Colon (tissue), 2 donors: ENCODE measurements at regions not wholly inside any gene's neighbourhood (a gene's known extent, or its start where the extent isn't known, plus 50 kb on each side); places are given as distances from the start of the nearest gene placed in this dataset.
"Not testable (repeated sequence)": the region's sequence is repeated elsewhere in the genome, so short reads cannot be mapped to it uniquely, and the experiment has no call there.

Experiments
- FAIRE-seq: peaks from 2 replicates; lab custom pipeline; 2012; peaks lifted over from hg19 to GRCh38; lab: Jason Lieb, UNC
- donor health status: control.
- donor health status: control.

DNA sequence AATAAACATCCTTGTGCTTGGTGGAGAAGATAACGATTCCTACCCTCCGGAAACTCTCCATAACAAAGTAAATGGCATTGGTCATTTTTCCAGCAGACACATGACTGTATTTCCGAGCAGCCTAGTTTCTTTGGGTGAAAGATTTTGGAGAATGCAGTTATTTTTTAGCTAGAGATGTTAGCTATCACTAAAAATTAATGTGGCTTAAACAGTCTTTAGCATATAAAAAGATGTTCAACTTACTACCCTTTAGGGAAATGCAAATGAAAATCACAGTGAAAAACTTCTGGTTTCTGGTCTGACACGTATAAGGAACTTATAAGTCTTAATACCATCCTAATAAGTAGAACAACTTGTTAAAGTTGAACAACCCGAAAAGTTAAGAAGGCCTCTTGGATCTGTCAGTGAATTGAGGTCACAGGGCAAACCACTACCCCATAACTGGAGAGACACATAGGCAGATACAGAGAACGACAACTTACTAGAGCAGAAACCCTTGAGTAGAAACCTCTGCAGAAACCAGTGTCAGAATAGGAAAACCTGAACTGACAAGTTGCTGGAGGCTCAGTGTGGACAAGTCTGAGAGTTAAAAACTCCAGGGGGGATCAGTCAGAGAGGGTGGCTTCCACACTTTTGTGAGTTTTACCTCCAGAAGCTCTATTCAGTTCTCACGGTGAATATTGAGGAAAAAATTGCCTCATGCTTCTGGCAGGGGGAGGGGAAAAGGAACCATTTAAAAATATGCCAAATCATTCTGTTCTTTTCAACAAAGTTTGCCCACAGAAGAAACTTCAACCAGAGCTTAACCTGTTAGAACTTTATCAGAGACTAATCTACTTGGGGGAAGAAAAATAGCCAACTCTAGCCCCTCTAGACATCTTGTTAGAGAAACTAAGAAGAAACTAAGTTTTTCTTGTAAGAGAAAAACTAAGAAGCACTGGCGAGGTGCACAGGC, 325.2 kb upstream of the RPS23 start:
- no peak for FAIRE-seq

GRCh38 chr5:82601861-82602260, 323.7 kb upstream of the RPS23 start:
- no peak for FAIRE-seq

DNA sequence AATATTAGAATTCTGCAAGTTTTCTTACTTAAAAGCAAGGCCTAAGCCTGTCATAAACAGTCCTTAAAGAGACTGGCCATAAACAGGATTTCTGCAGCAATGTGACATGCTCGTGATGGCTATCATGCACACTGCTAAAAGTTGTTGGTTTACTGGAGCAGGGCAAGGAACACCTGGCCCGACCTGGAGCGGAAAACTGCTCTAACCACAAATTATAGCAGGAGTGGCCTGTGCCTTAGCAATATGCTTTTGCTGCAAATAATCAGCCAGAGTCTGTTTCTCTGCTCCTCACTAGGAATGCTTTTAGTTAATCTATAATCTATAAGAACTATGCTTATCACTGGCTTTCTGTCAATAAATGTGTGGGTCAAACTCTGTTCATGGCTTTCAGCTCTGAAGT, 322.9 kb upstream of the RPS23 start:
- no peak for FAIRE-seq

- no peak for FAIRE-seq
Observed at GRCh38 chr5:82599692-82600091, 321.5 kb upstream of the RPS23 start.

DNA sequence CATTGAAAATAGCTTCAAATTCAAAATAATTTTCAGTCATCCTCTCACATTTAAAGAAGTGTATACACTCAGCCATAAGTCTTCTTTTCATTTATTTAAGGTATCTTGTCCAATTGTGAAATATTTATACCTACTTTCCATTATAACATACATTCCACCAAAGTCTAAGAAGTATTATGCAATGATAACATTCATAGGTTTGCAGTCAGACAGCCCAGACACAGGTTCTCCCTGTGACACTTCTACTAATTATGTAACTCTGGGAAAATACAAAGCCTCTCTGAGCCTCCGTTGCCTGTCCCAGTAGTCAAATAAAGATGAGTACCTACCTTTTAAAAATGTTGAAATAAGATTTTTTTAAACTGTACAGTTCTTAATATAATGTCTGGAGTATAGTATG, 320.9 kb upstream of the RPS23 start:
- no peak for FAIRE-seq

GRCh38 chr5:82597437-82597836, 319.3 kb upstream of the RPS23 start:
- FAIRE-seq, result no peak

GRCh38 chr5:82596451-82596850, 318.3 kb upstream of the RPS23 start:
- FAIRE-seq, result no peak

GRCh38 chr5:82595113-82595512, 317.0 kb upstream of the RPS23 start:
- FAIRE-seq, result no peak

- FAIRE-seq, result no peak
Observed at GRCh38 chr5:82594097-82594496, 315.9 kb upstream of the RPS23 start.

DNA sequence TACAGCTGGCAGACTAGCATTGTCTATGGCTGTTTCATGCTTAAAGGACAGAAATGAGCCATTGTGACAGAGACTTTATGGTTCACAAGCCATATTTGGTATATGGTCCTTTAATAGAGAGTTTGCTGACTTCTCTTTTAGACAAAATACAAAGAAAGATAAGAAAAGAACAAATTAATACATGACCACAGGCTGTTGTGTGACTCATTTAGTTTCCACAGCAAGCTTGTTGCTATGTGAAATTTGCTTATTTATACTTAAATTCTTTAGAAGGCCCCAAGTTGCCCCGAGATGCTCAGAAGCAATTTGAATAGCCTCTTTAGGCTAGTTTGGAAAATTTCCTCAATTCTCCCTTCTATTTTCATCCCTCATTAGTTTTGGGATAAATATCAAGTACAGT, 315.3 kb upstream of the RPS23 start:
- no peak for FAIRE-seq

DNA sequence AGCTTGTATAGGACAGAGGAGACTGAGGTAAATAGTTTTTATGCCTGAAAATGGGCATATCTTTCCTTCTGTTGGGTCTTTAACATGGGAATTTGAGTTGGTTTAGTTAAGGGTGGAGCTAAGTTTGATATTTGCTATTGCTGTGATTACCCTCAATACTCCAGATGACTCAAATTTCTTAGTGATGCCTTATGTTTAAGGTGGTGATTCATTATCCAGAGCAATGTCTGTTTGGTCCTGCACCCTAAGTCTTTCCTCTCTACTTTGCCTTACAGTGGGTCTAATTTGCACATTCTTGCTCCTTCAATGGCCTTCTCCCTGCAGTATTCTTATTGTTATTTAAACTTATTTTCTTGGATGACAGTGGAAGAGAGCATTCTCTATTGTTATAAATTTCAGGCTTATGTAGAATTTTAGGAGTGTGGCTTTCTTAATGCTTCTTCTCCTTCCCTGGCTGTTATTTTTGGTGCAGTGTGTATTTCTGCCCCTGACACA, 312.9 kb upstream of the RPS23 start:
- FAIRE-seq, result no peak

DNA sequence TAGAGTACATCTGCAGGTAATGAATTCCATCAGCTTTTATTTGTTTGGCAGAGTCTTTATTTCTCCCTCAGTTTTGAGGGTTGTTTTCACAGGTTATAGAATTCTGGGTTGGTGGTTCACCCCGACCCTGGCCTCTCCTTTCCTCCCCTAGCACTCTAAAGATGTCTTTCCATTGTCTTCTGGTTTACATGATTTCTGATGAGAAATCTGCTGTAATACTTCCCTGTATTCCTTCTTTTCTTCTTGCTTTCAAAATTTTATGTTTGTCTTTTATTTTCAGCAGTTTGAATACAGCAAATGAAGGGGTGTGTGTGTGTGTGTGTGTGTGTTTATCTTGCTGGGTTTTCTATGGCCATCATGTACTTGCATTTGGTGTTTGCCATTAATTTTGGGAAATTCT, 312.0 kb upstream of the RPS23 start:
- no peak for FAIRE-seq

DNA sequence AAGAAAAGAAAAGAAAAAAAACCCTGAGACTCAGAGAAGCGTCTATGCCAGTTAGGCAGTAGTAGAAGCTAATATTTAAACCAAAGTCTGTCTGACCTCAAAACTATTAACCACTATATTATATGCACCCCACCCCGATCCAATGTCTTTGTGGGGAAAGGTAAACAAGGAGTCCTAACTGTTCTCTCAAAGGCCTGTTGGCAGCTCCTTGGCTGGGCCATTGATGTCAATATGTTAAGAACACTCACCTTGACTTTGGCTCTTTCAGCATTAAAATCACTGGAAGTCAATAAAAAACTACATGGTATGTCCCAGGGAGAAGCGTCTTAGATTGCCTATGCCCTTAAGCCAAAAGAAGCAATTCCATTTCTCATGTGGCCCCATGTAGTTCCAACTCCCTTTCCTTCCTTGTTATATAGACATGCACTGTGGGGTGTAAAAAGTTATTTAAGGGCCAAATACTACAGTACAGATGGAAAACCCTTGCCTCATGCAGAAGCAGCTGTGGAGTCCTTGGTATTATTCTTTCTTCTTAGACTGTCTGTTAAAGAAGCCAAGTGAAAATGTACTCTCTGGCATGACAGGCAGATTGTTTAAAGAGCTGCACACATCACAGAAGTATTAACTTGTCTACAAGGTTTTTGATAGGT, 308.6 kb upstream of the RPS23 start:
- no peak for FAIRE-seq

DNA sequence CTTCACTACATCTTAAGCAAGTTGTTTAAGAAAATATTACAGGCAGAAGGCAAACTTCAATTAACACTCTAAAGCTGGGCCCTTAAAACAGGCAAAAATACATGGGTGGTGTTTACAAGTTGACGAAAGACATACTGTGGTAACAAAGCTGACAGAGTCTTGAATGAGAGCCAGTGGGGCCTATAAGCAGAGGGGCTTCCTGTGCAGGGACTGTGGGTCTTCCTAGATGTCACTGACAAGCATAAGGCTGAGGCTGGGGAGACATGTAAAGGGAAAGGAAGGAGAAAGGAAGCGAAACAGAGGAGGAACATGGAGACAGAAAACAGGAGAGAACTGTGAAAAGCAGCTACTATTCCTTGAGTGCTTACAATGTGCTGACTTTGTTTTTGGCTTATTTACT, 308.0 kb upstream of the RPS23 start:
- no peak for FAIRE-seq

DNA sequence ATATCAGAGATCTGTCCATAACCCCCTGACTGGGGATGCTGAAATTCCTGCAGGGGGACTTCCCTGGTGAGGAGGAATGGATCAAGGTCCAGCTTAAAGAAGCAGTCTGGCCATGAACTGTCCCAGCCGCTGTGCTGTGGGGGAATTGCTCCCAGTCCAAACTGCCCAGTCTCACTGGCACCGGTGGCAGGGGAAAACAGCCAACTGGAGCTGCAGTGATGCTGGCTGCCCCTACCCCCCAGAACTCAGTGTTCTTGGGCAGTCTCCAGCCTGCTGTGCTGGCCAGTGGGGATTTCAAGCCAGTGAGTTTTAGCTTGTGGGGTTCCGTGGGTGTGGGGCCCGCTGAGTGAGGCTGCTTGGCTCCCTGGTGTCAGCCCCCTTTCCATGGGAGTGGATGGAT, 306.5 kb upstream of the RPS23 start:
- FAIRE-seq, result no peak

- FAIRE-seq, result not testable (repeated sequence)
Observed at GRCh38 chr5:82583331-82583730, 305.2 kb upstream of the RPS23 start.

DNA sequence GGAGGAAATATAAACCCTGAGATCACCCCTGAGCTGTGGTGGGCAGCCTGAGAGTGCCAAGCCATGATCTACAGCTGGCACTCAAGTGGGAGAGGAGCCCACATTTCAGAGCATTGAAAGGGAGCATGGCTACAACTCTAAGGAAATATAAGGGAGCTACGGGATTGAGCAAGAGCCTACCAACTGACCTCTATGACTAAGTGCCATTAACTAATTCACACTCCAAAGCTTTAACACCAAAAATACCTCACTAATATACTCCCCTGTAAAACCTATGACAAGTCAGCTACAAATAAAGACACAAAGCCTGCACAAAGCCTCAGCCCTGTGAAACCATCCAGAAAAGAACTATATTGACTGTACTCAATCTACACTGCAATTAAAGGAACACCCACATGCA, 286.8 kb upstream of the RPS23 start:
- no peak for FAIRE-seq

DNA sequence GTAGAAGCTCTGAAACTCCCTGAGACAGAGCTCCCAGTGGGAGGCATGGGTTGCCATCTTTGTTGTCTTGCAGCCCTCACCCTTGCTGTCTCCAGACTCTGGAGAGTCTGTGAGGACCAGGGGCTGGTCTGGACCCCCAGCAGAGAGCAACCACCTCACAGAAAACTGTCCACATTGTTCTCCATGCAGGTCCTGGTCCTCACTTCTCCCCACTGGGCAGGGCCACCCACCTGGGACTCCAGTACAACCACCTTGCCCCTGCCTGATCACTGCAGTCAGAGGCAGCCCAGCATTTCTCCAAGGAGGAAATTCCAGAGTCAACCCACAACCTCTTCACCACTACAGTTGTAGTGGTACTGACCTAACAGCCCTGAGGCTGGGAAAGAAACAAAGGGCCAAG, 285.6 kb upstream of the RPS23 start:
- FAIRE-seq, result no peak

GRCh38 chr5:82562696-82563240, 284.6 kb upstream of the RPS23 start:
- no peak for FAIRE-seq

- FAIRE-seq, result no peak
Observed at GRCh38 chr5:82561797-82562196, 283.6 kb upstream of the RPS23 start.

DNA sequence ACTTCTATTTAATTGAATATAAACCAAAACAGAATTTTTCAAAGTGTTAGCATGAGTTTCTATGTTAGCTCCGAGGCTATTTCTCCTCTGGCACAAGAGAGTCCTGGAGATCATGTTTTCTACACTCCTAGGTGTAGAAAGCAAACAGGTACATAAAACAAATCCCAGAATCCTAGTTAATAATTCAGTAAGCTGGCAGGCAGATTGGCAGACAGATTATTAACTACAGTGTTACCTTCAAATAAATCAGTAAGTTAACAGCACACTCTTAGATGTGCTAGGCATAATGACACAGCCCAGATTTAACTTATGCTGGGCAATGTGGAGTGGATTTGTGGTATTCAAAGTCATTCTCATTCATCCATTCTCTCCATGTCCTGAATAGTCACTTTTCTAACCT, 282.8 kb upstream of the RPS23 start:
- no peak for FAIRE-seq

GRCh38 chr5:82560561-82560960, 282.4 kb upstream of the RPS23 start:
- FAIRE-seq, result no peak

DNA sequence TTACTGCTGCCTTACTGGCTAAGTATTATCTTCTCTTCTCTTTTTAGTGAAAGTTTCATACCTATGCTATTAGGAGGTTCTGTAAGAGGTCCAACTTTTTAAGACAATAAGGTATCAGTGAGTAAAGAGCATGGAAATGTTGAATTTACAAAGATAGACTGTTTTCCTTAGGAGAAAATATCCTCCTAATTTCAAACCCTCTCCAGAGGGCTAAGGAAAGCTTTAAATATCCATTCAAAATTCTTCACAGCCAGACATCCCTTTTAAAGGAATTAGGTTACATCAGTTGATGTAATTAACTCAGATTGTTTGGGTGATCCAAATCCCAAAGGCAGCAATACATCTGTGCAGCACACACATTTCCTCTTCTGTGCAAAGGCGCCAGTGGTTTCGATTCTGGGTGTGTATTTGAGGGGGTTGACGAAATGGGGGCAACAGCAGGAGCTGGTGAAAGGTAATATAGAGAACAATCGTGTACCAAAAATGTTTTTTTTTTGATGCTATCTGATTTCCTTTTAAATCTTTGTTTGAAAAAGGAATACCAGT, 273.8 kb upstream of the RPS23 start:
- no peak for FAIRE-seq
